NB4 (cell line): ENCODE measurements at regions not wholly inside any gene's neighbourhood (a gene's known extent, or its start where the extent isn't known, plus 50 kb on each side); places are given as distances from the start of the nearest gene placed in this dataset.

ENCODE experiments used
- DNase-seq: peaks from one replicate; pipeline ENCODE4 v3.0.0; 2010; ENCODE audit warnings: low read depth
- H3K4me3 ChIP-seq: one replicate; pipeline ENCODE4 v1.5.1; 2011; ENCODE audit warnings: mild to moderate bottlenecking, low read depth, low read length, moderate library complexity
- MYC ChIP-seq: IDR thresholded peaks from 2 replicates; pipeline ENCODE4 v1.6.1; 2011; ENCODE audit warnings: low read depth, low read length
- POLR2A ChIP-seq: IDR thresholded peaks from 2 replicates; pipeline ENCODE4 v1.6.1; 2011; ENCODE audit warnings: mild to moderate bottlenecking; ENCODE audit not compliant: insufficient read length; ENCODE audit errors: extremely low read depth
- TF ChIP-seq, protein P1 (sequence below): IDR thresholded peaks from one replicate; pipeline ENCODE4 v1.5.1; 2012; ENCODE audit warnings: low read depth, low read length
- TF ChIP-seq, protein P2 (sequence below): IDR thresholded peaks from 2 replicates; pipeline ENCODE4 v1.6.1; 2011; ENCODE audit warnings: low read depth, low read length

DNA sequence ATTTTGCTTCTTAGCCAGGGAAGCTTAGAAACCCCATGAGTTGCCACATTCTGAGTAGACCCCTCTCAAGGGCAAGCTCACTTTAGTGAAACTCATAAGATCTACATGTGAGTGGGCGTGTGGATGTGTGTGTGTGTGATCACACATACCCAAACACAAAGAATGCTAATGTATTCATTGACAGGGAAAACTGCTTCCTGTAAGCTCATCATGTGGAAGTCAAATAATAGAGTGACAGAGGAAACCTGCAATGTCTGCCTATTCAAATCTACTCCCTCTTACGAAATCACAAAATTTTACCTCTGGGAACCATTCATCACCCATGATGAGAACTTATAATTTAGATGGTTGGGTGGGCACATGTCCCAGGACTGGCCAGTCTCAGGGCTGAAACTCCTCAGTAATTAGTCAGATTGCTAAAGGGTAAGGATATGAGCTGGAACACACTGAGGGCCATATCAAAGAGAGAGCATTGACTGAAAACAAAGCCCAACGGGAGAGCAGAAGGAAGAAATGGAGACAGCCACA, 94.5 kb upstream of the CCDC150 start:
- H3K4me3 ChIP-seq, result no peak overlapping the region
- no peak for DNase-seq
- TF ChIP-seq, protein P1, sequence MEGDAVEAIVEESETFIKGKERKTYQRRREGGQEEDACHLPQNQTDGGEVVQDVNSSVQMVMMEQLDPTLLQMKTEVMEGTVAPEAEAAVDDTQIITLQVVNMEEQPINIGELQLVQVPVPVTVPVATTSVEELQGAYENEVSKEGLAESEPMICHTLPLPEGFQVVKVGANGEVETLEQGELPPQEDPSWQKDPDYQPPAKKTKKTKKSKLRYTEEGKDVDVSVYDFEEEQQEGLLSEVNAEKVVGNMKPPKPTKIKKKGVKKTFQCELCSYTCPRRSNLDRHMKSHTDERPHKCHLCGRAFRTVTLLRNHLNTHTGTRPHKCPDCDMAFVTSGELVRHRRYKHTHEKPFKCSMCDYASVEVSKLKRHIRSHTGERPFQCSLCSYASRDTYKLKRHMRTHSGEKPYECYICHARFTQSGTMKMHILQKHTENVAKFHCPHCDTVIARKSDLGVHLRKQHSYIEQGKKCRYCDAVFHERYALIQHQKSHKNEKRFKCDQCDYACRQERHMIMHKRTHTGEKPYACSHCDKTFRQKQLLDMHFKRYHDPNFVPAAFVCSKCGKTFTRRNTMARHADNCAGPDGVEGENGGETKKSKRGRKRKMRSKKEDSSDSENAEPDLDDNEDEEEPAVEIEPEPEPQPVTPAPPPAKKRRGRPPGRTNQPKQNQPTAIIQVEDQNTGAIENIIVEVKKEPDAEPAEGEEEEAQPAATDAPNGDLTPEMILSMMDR, result no peak
- TF ChIP-seq POLR2A, result no peak
- TF ChIP-seq, protein P2, sequence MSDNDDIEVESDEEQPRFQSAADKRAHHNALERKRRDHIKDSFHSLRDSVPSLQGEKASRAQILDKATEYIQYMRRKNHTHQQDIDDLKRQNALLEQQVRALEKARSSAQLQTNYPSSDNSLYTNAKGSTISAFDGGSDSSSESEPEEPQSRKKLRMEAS, result no peak
- TF ChIP-seq MYC, result no peak

DNA sequence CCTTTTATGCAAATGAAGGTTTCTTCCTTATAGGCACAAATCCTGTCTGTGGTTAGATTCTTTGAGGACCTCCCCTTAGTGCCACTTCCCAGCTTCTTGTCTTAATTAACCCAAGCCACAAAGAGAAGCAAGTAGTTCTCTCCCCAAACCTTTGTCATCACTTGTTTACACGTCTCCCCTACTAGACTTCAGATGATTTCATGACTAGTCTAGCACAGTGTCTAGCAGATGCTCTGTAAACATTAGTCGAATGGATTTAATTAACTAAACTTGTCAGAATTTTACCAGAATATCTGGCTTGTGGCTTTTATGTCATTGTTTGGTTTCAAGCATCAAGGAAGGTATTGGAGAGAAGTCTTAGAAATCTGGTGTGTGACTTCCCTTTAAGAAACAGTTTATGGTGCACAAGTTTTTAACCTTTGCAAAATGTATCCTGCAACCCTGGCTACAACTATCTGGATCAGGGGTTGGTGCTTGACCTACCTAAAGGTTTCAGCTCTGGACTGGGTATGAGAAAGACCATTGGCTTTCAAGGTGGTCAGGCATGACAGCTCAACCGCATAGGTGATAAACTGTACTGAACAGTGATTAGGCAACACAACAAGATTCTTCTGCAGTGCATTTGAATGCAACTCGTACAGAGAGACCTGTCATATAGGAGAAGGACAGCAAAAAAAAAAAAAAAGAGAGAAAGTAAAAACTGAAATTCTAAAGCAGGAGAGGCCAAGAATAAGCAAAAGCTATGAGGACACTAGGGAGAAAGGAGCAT, 93.2 kb upstream of the CCDC150 start:
- TF ChIP-seq, protein P2, result no peak
- TF ChIP-seq, protein P1, result no peak
- TF ChIP-seq MYC, result no peak
- no peak for TF ChIP-seq POLR2A
- H3K4me3 ChIP-seq, result no peak overlapping the region
- DNase-seq, result no peak

- no peak for DNase-seq
- TF ChIP-seq POLR2A (no peak), MYC (no peak)
- TF ChIP-seq, protein P1, result no peak
- TF ChIP-seq, protein P2, result no peak
- H3K4me3 ChIP-seq, result no peak overlapping the region
Observed at GRCh38 chr2:196549052-196549451, 90.5 kb upstream of the CCDC150 start.

DNA sequence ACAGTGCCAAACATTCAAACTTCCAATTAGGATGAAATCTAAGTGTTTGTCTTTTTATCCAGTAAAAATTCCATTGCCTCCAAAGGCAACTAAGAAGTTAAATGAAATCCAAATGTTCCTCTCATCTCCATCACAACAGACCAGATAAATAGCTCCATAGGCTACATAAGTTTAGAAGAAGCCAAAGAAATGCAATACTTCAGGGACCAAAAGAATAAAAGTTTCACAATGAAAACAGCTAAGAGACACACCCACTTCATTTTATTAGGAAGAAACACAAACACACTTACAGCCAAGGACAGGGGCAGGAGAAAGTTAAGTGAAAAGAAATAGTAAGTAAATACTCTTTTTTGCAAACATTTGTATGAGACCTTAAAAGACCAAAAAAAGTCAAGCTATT, 88.5 kb upstream of the CCDC150 start:
- TF ChIP-seq POLR2A (no peak), MYC (no peak)
- TF ChIP-seq, protein P2, result no peak
- TF ChIP-seq, protein P1, result no peak
- no peak for DNase-seq

GRCh38 chr2:196555161-196555560, 84.4 kb upstream of the CCDC150 start:
- H3K4me3 ChIP-seq, result no peak overlapping the region
- no peak for DNase-seq
- TF ChIP-seq, protein P2, result no peak
- TF ChIP-seq MYC, result no peak
- TF ChIP-seq, protein P1, result no peak
- TF ChIP-seq POLR2A, result no peak

More for the DNA sequence above, 88.5 kb upstream of the CCDC150 start:
- H3K4me3 ChIP-seq, result no peak overlapping the region
